ENCODE measurements at regions not wholly inside any gene's neighbourhood (a gene's known extent, or its start where the extent isn't known, plus 50 kb on each side); places are given as distances from the start of the nearest gene placed in this dataset.
"Not testable (repeated sequence)": the region's sequence is repeated elsewhere in the genome, so short reads cannot be mapped to it uniquely, and the experiment has no call there.

GRCh38 chr11:86147004-86147403 lies 78.1 kb upstream of the PICALM start:
- H3K4me1 ChIP-seq: peaks cover 16 to 20% of the 10 kb centered on the region in 2 donors
- intact Hi-C loops (cut with DNase I; ENCODE audit: low total_unique reads) (no loop called here), in situ Hi-C loops (cut with MboI; ENCODE audit: low sequenced_read_pairs in 4 of 4) (no loop called here)
- H3K27me3 ChIP-seq: no peaks in the 10 kb centered on the region
- ATAC-seq (no peak), DNase-seq (no peak)
- H3K27ac ChIP-seq: no peak overlapping the region
- H3K36me3 ChIP-seq: no peaks in the 10 kb centered on the region
- H3K4me3 ChIP-seq: no peak overlapping the region
- H3K9me3 ChIP-seq: no peaks in the 10 kb centered on the region
- TF ChIP-seq CTCF (IDR thresholded peaks at IDR 0.05 in 4 of 5, conservative IDR thresholded peaks at IDR 0.05 in 1 of 5): no peak
- no peak for TF ChIP-seq POLR2A (IDR thresholded peaks at IDR 0.05)

- no peak for DNase-seq
- H3K4me3 ChIP-seq: no peak overlapping the region
- H3K36me3 ChIP-seq: no peaks in the 10 kb centered on the region
- in situ Hi-C loops (cut with MboI; ENCODE audit: low sequenced_read_pairs in 4 of 4) (no loop called here), intact Hi-C loops (cut with DNase I; ENCODE audit: low total_unique reads) (no loop called here)
- no peak for ATAC-seq
- H3K9me3 ChIP-seq: no peaks in the 10 kb centered on the region
- TF ChIP-seq CTCF (IDR thresholded peaks at IDR 0.05 in 4 of 5, conservative IDR thresholded peaks at IDR 0.05 in 1 of 5) (no peak), POLR2A (IDR thresholded peaks at IDR 0.05) (no peak)
- no peak overlapping the region for H3K27ac ChIP-seq
- H3K4me1 ChIP-seq: peaks cover 2 to 6% of the 10 kb centered on the region in 2 donors
- H3K27me3 ChIP-seq: no peaks in the 10 kb centered on the region
These were observed 76.7 kb upstream of the PICALM start for GRCh38 chr11:86145439-86146156.

- H3K27ac ChIP-seq: no peak overlapping the region
- no peak for ATAC-seq
- intact Hi-C loops (cut with DNase I; ENCODE audit: low total_unique reads): no loop called here
These were observed 76.0 kb upstream of the PICALM start for GRCh38 chr11:86144846-86145245.

GRCh38 chr11:86144087-86144486 lies 75.2 kb upstream of the PICALM start:
- intact Hi-C loops (cut with DNase I; ENCODE audit: low total_unique reads): not testable (repeated sequence)

More at GRCh38 chr11:86144846-86145245, 76.0 kb upstream of the PICALM start:
- Histone ChIP-seq H3K36me3 (no peaks in the 10 kb centered on the region), H3K9me3 (no peaks in the 10 kb centered on the region), H3K27me3 (no peaks in the 10 kb centered on the region), H3K4me3 (no peak overlapping the region), H3K4me1 (no peaks in the 10 kb centered on the region)
- TF ChIP-seq POLR2A (IDR thresholded peaks at IDR 0.05) (no peak), CTCF (IDR thresholded peaks at IDR 0.05 in 4 of 5, conservative IDR thresholded peaks at IDR 0.05 in 1 of 5) (no peak)
- no peak for DNase-seq
- in situ Hi-C loops (cut with MboI; ENCODE audit: low sequenced_read_pairs in 4 of 4): no loop called here

GRCh38 chr11:86143087-86144030 lies 74.5 kb upstream of the PICALM start:
- TF ChIP-seq CTCF (IDR thresholded peaks at IDR 0.05 in 4 of 5, conservative IDR thresholded peaks at IDR 0.05 in 1 of 5) (no peak), POLR2A (IDR thresholded peaks at IDR 0.05) (no peak)
- Histone ChIP-seq H3K9me3 (no peaks in the 10 kb centered on the region), H3K4me1 (no peaks in the 10 kb centered on the region), H3K36me3 (no peaks in the 10 kb centered on the region), H3K27me3 (no peaks in the 10 kb centered on the region), H3K4me3 (no peak overlapping the region), H3K27ac (no peak overlapping the region)
- intact Hi-C loops (cut with DNase I; ENCODE audit: low total_unique reads): no loop called here
- in situ Hi-C loops (cut with MboI; ENCODE audit: low sequenced_read_pairs in 4 of 4): no loop called here
- DNase-seq: no peak
- no peak for ATAC-seq

More at GRCh38 chr11:86144087-86144486, 75.2 kb upstream of the PICALM start:
- H3K36me3 ChIP-seq; H3K27ac ChIP-seq; in situ Hi-C loops (cut with MboI; ENCODE audit: low sequenced_read_pairs in 4 of 4); H3K9me3 ChIP-seq; H3K4me1 ChIP-seq; H3K27me3 ChIP-seq; H3K4me3 ChIP-seq; DNase-seq; ATAC-seq: not testable (repeated sequence)

All from gastrocnemius medialis (tissue), 4 donors.